GM23338 (cell line): ENCODE measurements at regions not wholly inside any gene's neighbourhood (a gene's known extent, or its start where the extent isn't known, plus 50 kb on each side); places are given as distances from the start of the nearest gene placed in this dataset.

Experiments used
- ATAC-seq: fragments of 200-7000 bp; cut with Tn5 transposase; 3 replicates; pipeline ENCODE4 v1.9.1; 2020
- DNase-seq: peaks from one replicate; pipeline ENCODE4 v3.0.0-alpha.2; 2015; ENCODE audit warnings: low spot score
- H2AFZ ChIP-seq: fragments of 200-600 bp; sonication (generic); 2 replicates; pipeline ENCODE4 v1.8.0; 2016; ENCODE audit warnings: antibody characterized with exemption, mild to moderate bottlenecking, moderate library complexity
- H3F3A ChIP-seq: fragments of 200-600 bp; sonication (generic); replicated peaks from 2 replicates; pipeline ENCODE4 v1.8.0; 2017; ENCODE audit warnings: antibody characterized with exemption, mixed run types, low read depth
- H3K27ac ChIP-seq: fragments of 200-600 bp; sonication (generic); 2 replicates; pipeline ENCODE4 v1.6.1; 2016; ENCODE audit warnings: low read depth
- H3K27me3 ChIP-seq: fragments of 200-600 bp; sonication (generic); 2 replicates; pipeline ENCODE4 v1.8.0; 2016; ENCODE audit warnings: mild to moderate bottlenecking, mixed run types, moderate library complexity; ENCODE audit not compliant: insufficient read depth
- H3K36me3 ChIP-seq: fragments of 200-600 bp; sonication (generic); 2 replicates; pipeline ENCODE4 v1.8.0; 2016; ENCODE audit warnings: mild to moderate bottlenecking; ENCODE audit not compliant: insufficient read depth
- H3K4me1 ChIP-seq: fragments of 200-600 bp; sonication (generic); 2 replicates; pipeline ENCODE4 v1.8.0; 2016; ENCODE audit warnings: mild to moderate bottlenecking, moderate library complexity; ENCODE audit not compliant: insufficient read depth
- H3K4me2 ChIP-seq: fragments of 200-600 bp; sonication (generic); 2 replicates; pipeline ENCODE4 v1.7.1; 2017; ENCODE audit warnings: mixed run types
- H3K4me3 ChIP-seq: fragments of 200-600 bp; sonication (generic); 2 replicates; pipeline ENCODE4 v1.6.1; 2016; ENCODE audit warnings: mixed run types
- H3K79me2 ChIP-seq: fragments of 200-600 bp; sonication (generic); replicated peaks from 2 replicates; pipeline ENCODE4 v1.8.0; 2017; ENCODE audit warnings: mild to moderate bottlenecking; ENCODE audit not compliant: insufficient read depth
- H3K9me2 ChIP-seq: fragments of 200-600 bp; sonication (generic); 2 replicates; pipeline ENCODE4 v1.8.0; 2017; ENCODE audit not compliant: insufficient read depth
- H4K20me1 ChIP-seq: fragments of 200-600 bp; sonication (generic); replicated peaks from 2 replicates; pipeline ENCODE4 v1.8.0; 2017; ENCODE audit warnings: mild to moderate bottlenecking; ENCODE audit not compliant: insufficient read depth
- H3K27ac Mint-ChIP-seq: 2 replicates; pipeline ENCODE4 v1.8.0; 2020; ENCODE audit warnings: inconsistent platforms, mild to moderate bottlenecking, moderate library complexity, mixed read lengths
- H3K27me3 Mint-ChIP-seq: 3 replicates; pipeline ENCODE4 v1.8.0; 2022; ENCODE audit warnings: low read depth, mild to moderate bottlenecking, moderate library complexity, mixed read lengths, inconsistent platforms; ENCODE audit not compliant: insufficient read depth, poor library complexity
- H3K36me3 Mint-ChIP-seq: 3 replicates; pipeline ENCODE4 v1.8.0; 2021; ENCODE audit warnings: low read depth, mild to moderate bottlenecking, inconsistent platforms, moderate library complexity, mixed read lengths
- H3K4me1 Mint-ChIP-seq: 3 replicates; pipeline ENCODE4 v1.8.0; 2020; ENCODE audit warnings: mild to moderate bottlenecking, inconsistent platforms, mixed read lengths
- H3K4me3 Mint-ChIP-seq: 3 replicates; pipeline ENCODE4 v1.8.0; 2021; ENCODE audit warnings: moderate library complexity, mild to moderate bottlenecking, inconsistent platforms, mixed read lengths
- H3K9me3 Mint-ChIP-seq: 3 replicates; pipeline ENCODE4 v1.8.0; 2020; ENCODE audit warnings: moderate library complexity, mild to moderate bottlenecking, inconsistent platforms, mixed read lengths
- NANOG ChIP-seq: IDR thresholded peaks from 2 replicates; pipeline ENCODE4 v1.6.1; 2016; ENCODE audit warnings: antibody characterized with exemption, borderline replicate concordance
- REST ChIP-seq: IDR thresholded peaks from one replicate; pipeline ENCODE4 v1.6.1; 2018; ENCODE audit warnings: antibody characterized with exemption; ENCODE audit not compliant: unreplicated experiment
- STAT1 ChIP-seq: IDR thresholded peaks from one replicate; pipeline ENCODE4 v1.6.1; 2016; ENCODE audit warnings: antibody characterized with exemption; ENCODE audit not compliant: unreplicated experiment
- ZNF114 ChIP-seq: fragments of 250-450 bp; sonication (Bioruptor Pico); IDR thresholded peaks from 2 replicates; pipeline ENCODE4 v1.5.0; 2020; ENCODE audit warnings: mild to moderate bottlenecking, moderate library complexity
- ZNF331 ChIP-seq: fragments of 250-450 bp; sonication (Bioruptor Pico); IDR thresholded peaks from 2 replicates; pipeline ENCODE4 v1.5.0; 2020; ENCODE audit warnings: low read depth, mild to moderate bottlenecking, moderate library complexity
- ZNF462 ChIP-seq: fragments of 250-450 bp; sonication (Bioruptor Pico); IDR thresholded peaks from 2 replicates; pipeline ENCODE4 v1.5.0; 2020; ENCODE audit warnings: mild to moderate bottlenecking, moderate library complexity
- TF ChIP-seq, protein P1 (sequence below): IDR thresholded peaks from 2 replicates; pipeline ENCODE4 v1.6.1; 2016; ENCODE audit warnings: antibody characterized with exemption

- Histone ChIP-seq H3K4me2 (no peak overlapping the region), H4K20me1 (no peaks in the 10 kb centered on the region), H3K79me2 (no peaks in the 10 kb centered on the region), H3K4me3 (no peak overlapping the region), H3K36me3 (peaks cover 2% of the 10 kb centered on the region; the same call in 1 of the 2 replicates), H3K4me1 (no peaks in the 10 kb centered on the region), H3K27me3 (no peaks in the 10 kb centered on the region), H3K27ac (no peak overlapping the region), H2AFZ (no peak overlapping the region), H3K9me2 (peaks cover 4% of the 10 kb centered on the region; the same call in 1 of the 2 replicates), H3F3A (no peaks in the 10 kb centered on the region)
- Mint-ChIP-seq H3K27me3 (no peaks in the 10 kb centered on the region), H3K4me3 (no peak overlapping the region), H3K27ac (no peak overlapping the region), H3K36me3 (peaks cover 30% of the 10 kb centered on the region), H3K4me1 (peaks cover 15% of the 10 kb centered on the region), H3K9me3 (peaks cover 27% of the 10 kb centered on the region)
- no peak for TF ChIP-seq ZNF114 (CRISPR knock-in tag)
- DNase-seq = no peak
- no peak for ATAC-seq
Measured at GRCh38 chr13:69618838-69619237, 488.8 kb upstream of the ATXN8OS start.

GRCh38 chr13:69618393-69618792, 489.2 kb upstream of the ATXN8OS start:
- Histone ChIP-seq H3K4me1 (no peaks in the 10 kb centered on the region), H3K9me2 (peaks cover 4% of the 10 kb centered on the region; the same call in 1 of the 2 replicates), H3K4me3 (no peak overlapping the region), H3F3A (no peaks in the 10 kb centered on the region), H4K20me1 (no peaks in the 10 kb centered on the region), H2AFZ (no peak overlapping the region), H3K27me3 (no peaks in the 10 kb centered on the region), H3K4me2 (no peak overlapping the region), H3K27ac (no peak overlapping the region), H3K36me3 (no peaks in the 10 kb centered on the region), H3K79me2 (no peaks in the 10 kb centered on the region)
- ATAC-seq (no peak), DNase-seq (no peak)
- no peak overlapping the region for H3K27ac Mint-ChIP-seq
- peaks cover 15% of the 10 kb centered on the region for H3K4me1 Mint-ChIP-seq
- no peak for TF ChIP-seq ZNF114 (CRISPR knock-in tag)
- no peak for TF ChIP-seq STAT1
- TF ChIP-seq NANOG = no peak
- TF ChIP-seq ZNF331 (CRISPR knock-in tag) = no peak
- TF ChIP-seq, protein P1, sequence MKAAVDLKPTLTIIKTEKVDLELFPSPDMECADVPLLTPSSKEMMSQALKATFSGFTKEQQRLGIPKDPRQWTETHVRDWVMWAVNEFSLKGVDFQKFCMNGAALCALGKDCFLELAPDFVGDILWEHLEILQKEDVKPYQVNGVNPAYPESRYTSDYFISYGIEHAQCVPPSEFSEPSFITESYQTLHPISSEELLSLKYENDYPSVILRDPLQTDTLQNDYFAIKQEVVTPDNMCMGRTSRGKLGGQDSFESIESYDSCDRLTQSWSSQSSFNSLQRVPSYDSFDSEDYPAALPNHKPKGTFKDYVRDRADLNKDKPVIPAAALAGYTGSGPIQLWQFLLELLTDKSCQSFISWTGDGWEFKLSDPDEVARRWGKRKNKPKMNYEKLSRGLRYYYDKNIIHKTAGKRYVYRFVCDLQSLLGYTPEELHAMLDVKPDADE = no peak
- H3K4me3 Mint-ChIP-seq = no peak overlapping the region
- no peaks in the 10 kb centered on the region for H3K27me3 Mint-ChIP-seq
- peaks cover 24% of the 10 kb centered on the region for H3K9me3 Mint-ChIP-seq
- peaks cover 27% of the 10 kb centered on the region for H3K36me3 Mint-ChIP-seq

DNA sequence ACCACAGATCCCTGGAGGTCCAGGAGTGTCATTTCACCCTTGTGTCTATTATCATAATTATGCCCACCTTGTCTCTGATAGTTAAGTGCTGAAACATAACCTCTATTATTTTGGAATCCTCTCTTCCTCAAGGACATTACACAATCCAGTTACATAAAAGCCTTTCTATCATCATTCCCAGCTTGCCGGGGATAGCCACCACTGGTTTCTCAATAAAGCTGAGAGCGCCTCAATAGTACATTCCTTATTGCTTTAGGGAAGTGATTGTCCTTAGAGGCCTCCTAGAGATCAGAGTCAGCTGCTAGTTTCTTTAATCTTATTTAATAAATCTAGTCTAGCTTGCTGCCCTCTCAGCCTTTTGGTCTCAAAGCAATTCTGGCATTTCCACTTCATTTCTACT, 490.0 kb upstream of the ATXN8OS start:
- Histone ChIP-seq H3F3A (no peaks in the 10 kb centered on the region), H2AFZ (no peak overlapping the region), H3K79me2 (no peaks in the 10 kb centered on the region), H3K4me1 (no peaks in the 10 kb centered on the region), H3K4me2 (no peak overlapping the region), H3K9me2 (peaks cover 10% of the 10 kb centered on the region), H3K27me3 (no peaks in the 10 kb centered on the region), H3K4me3 (no peak overlapping the region), H3K36me3 (no peaks in the 10 kb centered on the region), H3K27ac (no peak overlapping the region), H4K20me1 (no peaks in the 10 kb centered on the region)
- H3K27ac Mint-ChIP-seq = no peak overlapping the region
- H3K4me1 Mint-ChIP-seq = peaks cover 15% of the 10 kb centered on the region
- peaks cover 23% of the 10 kb centered on the region for H3K36me3 Mint-ChIP-seq
- DNase-seq (no peak), ATAC-seq (no peak)
- H3K4me3 Mint-ChIP-seq = no peak overlapping the region
- H3K9me3 Mint-ChIP-seq = peaks cover 16% of the 10 kb centered on the region; the same call in 2 of the 3 replicates
- H3K27me3 Mint-ChIP-seq = no peaks in the 10 kb centered on the region
- TF ChIP-seq ZNF462 (no peak), REST (no peak)
